MM.1S (cell line): ENCODE measurements at regions not wholly inside any gene's neighbourhood (a gene's known extent, or its start where the extent isn't known, plus 50 kb on each side); places are given as distances from the start of the nearest gene placed in this dataset.
"Not testable (repeated sequence)": the region's sequence is repeated elsewhere in the genome, so short reads cannot be mapped to it uniquely, and the experiment has no call there.

ENCODE experiments used
- DNase-seq: peaks from one replicate; pipeline ENCODE4 v3.0.0-alpha.2; 2015
- H2AFZ ChIP-seq: fragments of 300-600 bp; sonication (generic); 2 replicates; pipeline ENCODE4 v1.6.0; 2016; ENCODE audit warnings: antibody characterized with exemption, low read length
- H3F3A ChIP-seq: fragments of 300-600 bp; sonication (generic); 2 replicates; pipeline ENCODE4 v1.6.1; 2016; ENCODE audit warnings: mild to moderate bottlenecking, antibody characterized with exemption, low read length, moderate library complexity, mixed read lengths; ENCODE audit not compliant: insufficient read depth
- H3K27ac ChIP-seq: fragments of 300-600 bp; sonication (generic); 2 replicates; pipeline ENCODE4 v1.5.1; 2016; ENCODE audit warnings: mild to moderate bottlenecking, low read length
- H3K27me3 ChIP-seq: fragments of 300-600 bp; sonication (generic); replicated peaks from 2 replicates; pipeline ENCODE4 v1.6.0; 2016; ENCODE audit warnings: low read length; ENCODE audit not compliant: insufficient read depth
- H3K36me3 ChIP-seq: fragments of 300-600 bp; sonication (generic); replicated peaks from 2 replicates; pipeline ENCODE4 v1.6.1; 2016; ENCODE audit warnings: mild to moderate bottlenecking, low read length, mixed read lengths; ENCODE audit not compliant: insufficient read depth
- H3K4me1 ChIP-seq: fragments of 300-600 bp; sonication (generic); 2 replicates; pipeline ENCODE4 v1.6.1; 2016; ENCODE audit warnings: low read length, mixed read lengths
- H3K4me2 ChIP-seq: fragments of 300-600 bp; sonication (generic); 2 replicates; pipeline ENCODE4 v1.6.0; 2016; ENCODE audit warnings: low read depth, low read length
- H3K4me3 ChIP-seq: fragments of 300-600 bp; sonication (generic); 2 replicates; pipeline ENCODE4 v1.5.1; 2016; ENCODE audit warnings: low read length, mixed read lengths
- H3K79me2 ChIP-seq: fragments of 300-600 bp; sonication (generic); 2 replicates; pipeline ENCODE4 v1.6.1; 2016; ENCODE audit warnings: mixed run types, low read length, mixed read lengths
- H3K9ac ChIP-seq: fragments of 300-600 bp; sonication (generic); 2 replicates; pipeline ENCODE4 v1.6.1; 2016; ENCODE audit warnings: low read length, mixed read lengths
- H3K9me2 ChIP-seq: fragments of 300-600 bp; sonication (generic); replicated peaks from 2 replicates; pipeline ENCODE4 v1.6.1; 2016; ENCODE audit warnings: mild to moderate bottlenecking, low read length, mixed read lengths; ENCODE audit not compliant: insufficient read depth
- H3K9me3 ChIP-seq: fragments of 300-600 bp; sonication (generic); replicated peaks from 2 replicates; pipeline ENCODE4 v1.6.1; 2016; ENCODE audit warnings: mild to moderate bottlenecking, low read length, mixed read lengths; ENCODE audit not compliant: insufficient read depth
- H4K20me1 ChIP-seq: fragments of 300-600 bp; sonication (generic); 2 replicates; pipeline ENCODE4 v1.6.1; 2016; ENCODE audit warnings: mild to moderate bottlenecking, low read length, moderate library complexity, mixed read lengths; ENCODE audit not compliant: insufficient read depth
- EZH2 ChIP-seq: fragments of 300-600 bp; sonication (generic); optimal IDR thresholded peaks from 2 replicates; pipeline ENCODE3; 2017; ENCODE audit warnings: low read depth, mild to moderate bottlenecking, antibody characterized with exemption, low read length, mixed read lengths
- EZH2phosphoT487 ChIP-seq: fragments of 300-600 bp; sonication (generic); IDR thresholded peaks from 2 replicates; pipeline ENCODE4 v1.6.1; 2018; ENCODE audit warnings: antibody characterized with exemption, low read length
- TF ChIP-seq, protein P1 (sequence below): fragments of 300-600 bp; sonication (generic); IDR thresholded peaks from 2 replicates; pipeline ENCODE4 v1.5.1; 2016; ENCODE audit warnings: antibody characterized with exemption, low read length, mixed read lengths

DNA sequence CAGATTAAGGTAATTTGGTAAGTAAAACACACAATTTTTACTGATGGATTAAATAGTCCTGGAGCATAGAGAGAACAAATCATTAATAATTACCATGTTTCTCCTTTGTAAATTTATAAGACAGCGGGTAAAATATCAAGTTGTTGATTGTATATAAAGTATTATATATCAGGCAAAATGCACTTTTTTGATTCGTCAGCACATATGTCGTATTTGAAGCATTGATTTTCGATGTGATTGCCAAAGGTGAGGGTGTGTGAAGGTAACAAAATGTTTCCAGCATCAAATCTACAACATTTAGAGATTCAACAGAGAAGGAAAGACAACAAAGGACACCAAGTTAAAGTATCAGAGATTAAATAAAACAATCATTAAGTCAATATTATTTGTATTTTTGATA lies 1437.8 kb upstream of the ADGRL3 start:
- Histone ChIP-seq H4K20me1 (no peaks in the 10 kb centered on the region), H3K9me3 (no peaks in the 10 kb centered on the region), H3F3A (no peaks in the 10 kb centered on the region), H3K27ac (no peak overlapping the region), H3K36me3 (no peaks in the 10 kb centered on the region), H3K79me2 (no peaks in the 10 kb centered on the region), H3K4me1 (no peaks in the 10 kb centered on the region), H3K27me3 (no peaks in the 10 kb centered on the region), H2AFZ (no peak overlapping the region), H3K9ac (no peak overlapping the region), H3K4me2 (no peak overlapping the region), H3K9me2 (no peaks in the 10 kb centered on the region), H3K4me3 (no peak overlapping the region)
- DNase-seq = no peak
- TF ChIP-seq, protein P1, sequence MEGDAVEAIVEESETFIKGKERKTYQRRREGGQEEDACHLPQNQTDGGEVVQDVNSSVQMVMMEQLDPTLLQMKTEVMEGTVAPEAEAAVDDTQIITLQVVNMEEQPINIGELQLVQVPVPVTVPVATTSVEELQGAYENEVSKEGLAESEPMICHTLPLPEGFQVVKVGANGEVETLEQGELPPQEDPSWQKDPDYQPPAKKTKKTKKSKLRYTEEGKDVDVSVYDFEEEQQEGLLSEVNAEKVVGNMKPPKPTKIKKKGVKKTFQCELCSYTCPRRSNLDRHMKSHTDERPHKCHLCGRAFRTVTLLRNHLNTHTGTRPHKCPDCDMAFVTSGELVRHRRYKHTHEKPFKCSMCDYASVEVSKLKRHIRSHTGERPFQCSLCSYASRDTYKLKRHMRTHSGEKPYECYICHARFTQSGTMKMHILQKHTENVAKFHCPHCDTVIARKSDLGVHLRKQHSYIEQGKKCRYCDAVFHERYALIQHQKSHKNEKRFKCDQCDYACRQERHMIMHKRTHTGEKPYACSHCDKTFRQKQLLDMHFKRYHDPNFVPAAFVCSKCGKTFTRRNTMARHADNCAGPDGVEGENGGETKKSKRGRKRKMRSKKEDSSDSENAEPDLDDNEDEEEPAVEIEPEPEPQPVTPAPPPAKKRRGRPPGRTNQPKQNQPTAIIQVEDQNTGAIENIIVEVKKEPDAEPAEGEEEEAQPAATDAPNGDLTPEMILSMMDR = no peak
- TF ChIP-seq EZH2 (no peak), EZH2phosphoT487 (no peak)

DNA sequence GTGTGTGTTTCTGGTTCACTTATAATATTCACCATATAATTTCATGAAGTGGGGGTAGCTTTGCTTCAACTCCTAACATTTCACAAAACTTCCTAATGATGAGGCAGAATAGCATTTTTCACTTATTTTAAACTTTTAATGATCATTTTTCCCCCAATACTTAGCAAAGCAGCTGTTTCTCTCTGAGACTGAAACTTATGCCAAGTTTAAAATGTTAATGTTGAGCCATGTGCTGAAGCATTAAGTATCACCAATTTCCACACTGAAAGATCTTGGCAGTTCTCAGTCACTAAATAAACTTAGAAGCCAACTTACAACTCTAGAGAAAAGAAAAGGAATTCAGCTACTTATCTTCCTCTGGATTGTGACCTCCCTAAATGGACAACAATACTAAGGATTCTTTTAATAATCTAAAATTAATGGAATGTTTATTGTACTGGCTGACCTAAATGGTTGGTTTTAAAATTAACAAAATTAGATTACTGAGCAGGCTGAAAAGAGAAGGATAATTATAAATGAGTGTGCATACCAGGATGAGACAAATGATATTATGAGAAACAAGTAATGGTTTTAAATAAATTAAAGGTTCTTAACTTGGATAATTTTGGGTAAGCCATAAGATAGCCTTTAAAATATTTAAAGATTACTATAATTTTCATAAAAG lies 1429.4 kb upstream of the ADGRL3 start:
- H3K27me3 ChIP-seq = no peaks in the 10 kb centered on the region
- H3K4me2 ChIP-seq = no peak overlapping the region
- TF ChIP-seq, protein P1 = no peak
- TF ChIP-seq EZH2phosphoT487 (no peak), EZH2 (no peak)
- no peak overlapping the region for H2AFZ ChIP-seq
- H3F3A ChIP-seq = no peaks in the 10 kb centered on the region
- H3K4me3 ChIP-seq = no peak overlapping the region
- H3K4me1 ChIP-seq = no peaks in the 10 kb centered on the region
- H3K9me2 ChIP-seq = no peaks in the 10 kb centered on the region
- no peaks in the 10 kb centered on the region for H3K36me3 ChIP-seq
- H3K9ac ChIP-seq = no peak overlapping the region
- H3K79me2 ChIP-seq = no peaks in the 10 kb centered on the region
- no peaks in the 10 kb centered on the region for H4K20me1 ChIP-seq
- no peaks in the 10 kb centered on the region for H3K9me3 ChIP-seq
- no peak for DNase-seq
- H3K27ac ChIP-seq = no peak overlapping the region

DNA sequence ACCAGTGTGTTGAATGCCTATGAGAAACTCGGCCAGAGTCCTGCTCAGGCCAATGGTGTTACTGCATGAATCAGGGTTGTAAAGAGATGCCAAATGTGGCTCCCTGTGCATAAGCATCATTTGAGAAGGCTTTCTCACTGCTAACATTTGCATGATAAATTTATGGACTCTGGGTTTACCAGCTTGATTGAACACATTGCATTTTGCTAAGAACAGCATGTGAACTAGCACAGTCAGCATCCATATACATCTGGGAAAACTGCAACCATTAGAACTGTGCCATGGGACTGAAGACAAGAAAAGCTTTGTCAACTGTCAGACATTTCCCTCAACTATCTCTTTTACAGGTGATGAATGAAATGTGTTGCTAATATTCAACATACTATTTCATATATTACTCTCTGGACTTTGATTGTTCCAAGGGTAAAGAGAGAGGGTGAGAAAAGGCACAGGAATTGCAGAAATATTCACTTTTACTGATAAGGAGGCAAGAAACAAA lies 1427.4 kb upstream of the ADGRL3 start:
- Histone ChIP-seq H3F3A (no peaks in the 10 kb centered on the region), H4K20me1 (no peaks in the 10 kb centered on the region), H3K27ac (no peak overlapping the region), H3K4me3 (no peak overlapping the region), H3K9ac (no peak overlapping the region), H3K4me1 (no peaks in the 10 kb centered on the region), H3K36me3 (no peaks in the 10 kb centered on the region), H3K79me2 (no peaks in the 10 kb centered on the region), H3K9me2 (no peaks in the 10 kb centered on the region), H2AFZ (no peak overlapping the region), H3K9me3 (no peaks in the 10 kb centered on the region), H3K27me3 (no peaks in the 10 kb centered on the region), H3K4me2 (no peak overlapping the region)
- DNase-seq = peak; percentile 12
- TF ChIP-seq EZH2 (no peak), EZH2phosphoT487 (no peak)
- TF ChIP-seq, protein P1 = no peak

DNA sequence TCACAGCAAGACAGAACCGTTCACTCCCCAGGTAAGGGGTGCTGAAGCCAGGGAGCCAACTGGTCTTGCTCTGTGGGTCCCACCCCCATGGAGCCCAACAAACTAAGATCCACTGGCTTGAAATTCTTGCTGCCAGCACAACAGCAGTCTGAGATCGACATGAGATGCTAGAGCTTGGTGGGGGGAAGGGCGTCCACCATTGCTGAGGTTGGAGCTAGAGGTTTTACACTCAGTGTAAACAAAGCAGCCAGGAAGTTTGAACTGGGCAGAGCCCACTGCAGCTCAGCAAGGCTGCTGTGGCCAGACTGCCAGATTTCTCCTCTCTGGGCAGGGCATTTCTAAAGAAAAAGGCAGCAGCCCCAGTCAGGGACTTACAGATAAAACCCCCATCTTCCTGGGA lies 1419.9 kb upstream of the ADGRL3 start:
- H3K4me3 ChIP-seq, DNase-seq, H3K27ac ChIP-seq, H4K20me1 ChIP-seq, H3K9me3 ChIP-seq, H3K79me2 ChIP-seq, H3K9me2 ChIP-seq, H3K4me2 ChIP-seq, H3F3A ChIP-seq, H3K4me1 ChIP-seq, H2AFZ ChIP-seq, H3K9ac ChIP-seq, H3K27me3 ChIP-seq, H3K36me3 ChIP-seq: not testable (repeated sequence)
